Stimulated activated CD4-positive, alpha-beta T cell treated with anti-CD3 and anti-CD28 coated beads, Interleukin-15, amount 100 ng/mL, for 48 hours (primary cell): ENCODE measurements at regions not wholly inside any gene's neighbourhood (a gene's known extent, or its start where the extent isn't known, plus 50 kb on each side); places are given as distances from the start of the nearest gene placed in this dataset.

Source experiments
- DNase-seq, 2 donors: peaks; one replicate each; pipeline ENCODE4 v3.0.0-alpha.2; 2020; ENCODE audit warnings: low read depth in 2 of 2

DNA sequence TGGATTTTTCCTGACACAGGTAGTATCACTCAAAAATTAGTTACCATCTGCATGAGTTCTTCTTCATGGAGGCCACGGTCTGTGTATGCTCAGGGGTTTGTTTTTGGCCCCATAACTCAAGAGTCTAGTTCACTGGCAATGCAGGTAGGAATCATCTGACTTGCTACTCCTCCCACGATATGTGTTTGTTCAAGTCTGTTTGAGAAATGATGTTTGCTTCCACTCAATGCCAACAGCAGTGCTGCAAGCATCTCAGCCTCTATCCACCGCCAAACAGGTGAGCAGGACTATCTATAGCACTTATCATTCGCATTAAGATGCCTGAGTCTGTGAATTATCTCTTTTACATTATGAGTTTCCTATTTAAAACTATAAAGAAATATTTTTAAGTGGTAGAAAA lies 264.8 kb upstream of the PTGER4 start:
- DNase-seq = no peak

DNA sequence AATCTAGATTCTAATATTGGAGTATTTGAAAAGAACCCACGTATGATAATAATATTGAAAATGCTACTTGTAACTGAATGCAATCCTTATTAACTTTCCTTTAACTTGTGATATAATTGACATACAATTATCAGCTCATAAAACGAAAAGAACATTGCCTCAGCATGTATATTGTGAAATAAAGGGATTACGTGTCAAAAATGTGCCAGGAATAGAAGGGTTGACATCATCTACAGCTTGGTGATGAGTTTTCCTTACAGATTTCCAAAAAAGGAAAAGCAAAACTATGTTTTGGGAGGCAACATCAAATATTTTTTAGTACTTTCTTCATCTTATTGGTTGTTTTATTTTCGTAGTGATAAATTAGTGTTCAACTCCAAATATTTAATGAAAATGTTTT lies 266.0 kb upstream of the PTGER4 start:
- DNase-seq = no peak

- no peak for DNase-seq
Observed at GRCh38 chr5:40412771-40413170, 266.9 kb upstream of the PTGER4 start.

GRCh38 chr5:40410964-40411635 lies 268.6 kb upstream of the PTGER4 start:
- DNase-seq = no peak

- DNase-seq = peak; percentile 41 to 57
Observed at GRCh38 chr5:40410231-40410861, 269.4 kb upstream of the PTGER4 start.

- DNase-seq = no peak
Observed at GRCh38 chr5:40409601-40410000, 270.1 kb upstream of the PTGER4 start.

- DNase-seq = no peak
Observed at GRCh38 chr5:40406741-40407211, 272.9 kb upstream of the PTGER4 start.

DNA sequence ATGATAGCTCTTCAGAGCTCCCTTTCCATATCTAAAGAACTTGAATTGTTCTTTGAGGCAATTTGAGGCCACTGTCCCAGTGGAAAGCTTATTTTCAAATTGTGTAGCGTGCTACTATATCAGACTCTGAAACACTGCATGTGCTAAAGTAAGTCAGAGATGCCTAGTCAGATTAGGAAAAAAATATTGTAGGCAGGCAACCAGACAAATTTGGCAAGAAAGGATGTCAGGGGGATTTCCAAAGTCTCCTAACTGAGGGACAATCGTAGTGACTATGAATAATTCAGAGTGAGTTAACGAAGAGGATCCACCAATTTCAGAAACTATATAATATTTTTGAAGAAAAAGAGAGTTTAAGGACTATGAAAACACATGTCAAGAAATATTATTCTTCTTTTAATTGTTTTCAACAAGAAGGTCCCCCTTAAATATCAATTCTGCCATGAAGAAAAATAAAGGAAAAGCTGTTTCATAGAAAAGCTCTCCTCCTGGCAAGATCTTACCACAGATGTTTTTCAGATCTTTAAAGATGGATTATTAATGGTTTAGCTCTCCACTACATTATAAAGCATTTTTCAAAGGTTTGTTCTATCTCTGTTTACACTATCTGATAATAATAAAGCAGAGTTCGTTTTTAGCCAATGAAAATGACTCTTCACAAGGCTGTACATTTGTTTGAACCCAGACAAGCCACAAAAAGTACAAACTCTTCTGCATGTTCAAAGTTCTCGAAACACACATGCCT lies 273.5 kb upstream of the PTGER4 start:
- no peak for DNase-seq

DNA sequence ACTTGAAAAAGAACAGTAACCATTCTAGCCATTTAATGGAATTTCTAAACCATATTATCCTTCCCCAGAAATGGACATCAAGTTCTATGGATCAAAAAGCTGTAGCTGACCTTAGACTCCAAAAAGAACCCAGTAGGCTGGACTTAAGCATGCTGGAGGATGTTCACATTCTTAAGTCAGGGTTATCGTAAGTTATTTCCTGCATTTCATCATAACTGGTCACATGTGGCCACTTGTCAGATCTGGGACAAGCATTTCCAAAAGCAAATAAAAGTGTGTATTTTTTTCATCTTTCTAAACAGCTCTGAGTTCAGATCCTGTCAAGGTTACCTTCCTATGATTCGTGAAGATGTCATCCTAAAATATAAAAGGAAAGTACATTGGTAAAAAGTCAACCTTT lies 274.5 kb upstream of the PTGER4 start:
- DNase-seq = no peak

- DNase-seq = no peak
Observed at GRCh38 chr5:40404613-40405012, 275.1 kb upstream of the PTGER4 start.

DNA sequence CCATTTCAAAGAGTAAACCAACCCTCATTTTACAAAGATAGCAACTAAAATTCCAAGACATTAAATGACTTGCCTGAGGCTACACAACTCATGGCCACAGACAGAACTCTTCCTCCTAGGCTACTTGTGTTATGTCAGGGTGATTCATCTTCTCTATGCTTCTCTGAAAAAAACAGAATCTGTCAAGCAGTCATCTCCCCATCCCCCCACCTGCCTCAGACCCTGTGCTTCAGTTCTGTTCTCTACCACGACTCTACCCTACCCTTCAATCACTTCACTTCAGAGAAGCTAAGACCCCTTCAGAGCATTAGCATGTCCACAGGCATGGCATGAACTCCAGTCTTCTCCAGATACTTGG lies 277.7 kb upstream of the PTGER4 start:
- no peak for DNase-seq

GRCh38 chr5:40401284-40402006 lies 278.3 kb upstream of the PTGER4 start:
- no peak for DNase-seq

GRCh38 chr5:40400245-40400644 lies 279.5 kb upstream of the PTGER4 start:
- no peak for DNase-seq

DNA sequence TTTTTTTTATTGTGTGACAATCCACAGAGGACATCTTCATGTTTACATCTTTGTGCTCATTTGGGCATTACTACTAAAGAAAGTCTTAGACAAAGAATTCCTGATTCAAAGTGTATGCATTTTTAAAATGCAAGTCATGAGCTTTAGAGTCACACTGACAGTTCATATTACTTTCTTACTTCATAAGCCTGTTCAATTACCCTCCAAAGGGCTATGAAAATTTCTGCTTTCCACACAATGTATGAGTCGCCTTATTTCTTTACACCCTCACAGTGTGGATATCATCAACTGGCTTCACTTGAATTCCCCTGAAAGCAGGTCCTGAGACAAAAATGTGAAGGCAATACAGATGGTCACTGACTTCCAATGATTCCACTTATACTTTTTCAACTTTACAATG lies 280.4 kb upstream of the PTGER4 start:
- DNase-seq = no peak

GRCh38 chr5:40397976-40398375 lies 281.7 kb upstream of the PTGER4 start:
- DNase-seq = no peak

DNA sequence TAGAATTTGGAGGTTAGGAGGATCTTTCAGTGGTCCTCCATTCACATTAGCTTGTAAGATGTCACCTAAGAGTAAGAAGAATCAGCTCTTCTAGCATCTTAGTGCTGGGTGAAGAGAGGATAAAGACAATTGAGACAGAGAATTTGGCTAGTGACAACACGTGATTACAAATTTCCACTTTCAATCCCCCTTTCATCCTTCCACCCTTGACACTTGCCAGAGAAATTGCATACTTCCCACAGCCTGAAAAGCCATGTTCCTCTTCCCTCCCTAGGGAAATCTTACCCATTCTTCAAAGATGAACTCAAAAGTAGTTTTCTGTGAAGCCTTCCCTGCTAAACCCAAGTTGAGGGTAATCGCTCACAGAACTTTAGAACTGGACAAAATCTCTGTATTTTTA lies 282.6 kb upstream of the PTGER4 start:
- DNase-seq = no peak

- no peak for DNase-seq
Observed at GRCh38 chr5:40396317-40396716, 283.4 kb upstream of the PTGER4 start.

GRCh38 chr5:40395251-40395650 lies 284.5 kb upstream of the PTGER4 start:
- DNase-seq = no peak

GRCh38 chr5:40394698-40395097 lies 285.0 kb upstream of the PTGER4 start:
- DNase-seq = no peak

DNA sequence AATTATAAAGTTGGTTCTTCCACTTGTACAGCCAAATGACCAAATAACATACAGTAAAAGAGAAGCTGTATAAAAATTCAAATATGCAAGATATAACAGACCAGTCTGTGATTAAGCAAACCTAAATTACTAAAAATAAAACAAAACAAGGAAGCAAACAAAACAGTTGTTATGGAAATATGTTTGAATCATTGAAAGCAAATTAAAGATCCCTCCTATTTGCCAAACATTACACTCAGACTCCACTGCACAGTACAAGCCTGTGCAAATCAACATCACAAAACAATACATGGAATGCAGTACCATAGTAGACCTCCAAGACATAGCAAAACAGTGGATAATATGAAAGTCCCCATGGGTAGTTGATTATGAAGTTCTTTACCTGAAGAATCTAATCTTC lies 288.1 kb upstream of the PTGER4 start:
- no peak for DNase-seq

GRCh38 chr5:40390281-40391149 lies 289.2 kb upstream of the PTGER4 start:
- no peak for DNase-seq
